Calu3 (cell line): ENCODE measurements at regions not wholly inside any gene's neighbourhood (a gene's known extent, or its start where the extent isn't known, plus 50 kb on each side); places are given as distances from the start of the nearest gene placed in this dataset.

ENCODE experiments used
- BruUV-seq: library from RNA; stranded (reverse); fragments of 400-500 nt; replicated peaks from 2 replicates; lab custom pipeline; 2021; lab: Mats Ljungman, UMichigan
- CTCF ChIA-PET: fragments of 300-600 bp; sonication (Branson Sonifier 250); formaldehyde crosslinking; loops from one replicate; lab custom pipeline; 2022; ENCODE audit warnings: antibody characterized with exemption; lab: Charles Lee
- DNase-seq: peaks from one replicate; pipeline ENCODE4 v3.0.0; 2022
- H3K27ac Mint-ChIP-seq: one replicate; pipeline ENCODE4 v1.8.0; 2022; ENCODE audit warnings: mixed read lengths; ENCODE audit not compliant: unreplicated experiment
- H3K27me3 Mint-ChIP-seq: one replicate; pipeline ENCODE4 v1.8.0; 2022; ENCODE audit warnings: mixed read lengths; ENCODE audit not compliant: unreplicated experiment
- H3K36me3 Mint-ChIP-seq: one replicate; pipeline ENCODE4 v1.8.0; 2022; ENCODE audit warnings: mild to moderate bottlenecking, moderate library complexity, mixed read lengths; ENCODE audit not compliant: insufficient read depth, unreplicated experiment
- H3K4me1 Mint-ChIP-seq: one replicate; pipeline ENCODE4 v1.8.0; 2022; ENCODE audit warnings: mild to moderate bottlenecking, low read depth, mixed read lengths; ENCODE audit not compliant: unreplicated experiment
- H3K4me3 Mint-ChIP-seq: one replicate; pipeline ENCODE4 v1.8.0; 2022; ENCODE audit warnings: mild to moderate bottlenecking, low read depth, moderate library complexity, mixed read lengths; ENCODE audit not compliant: unreplicated experiment
- H3K9me3 Mint-ChIP-seq: one replicate; pipeline ENCODE4 v1.8.0; 2022; ENCODE audit warnings: low read depth, mixed read lengths; ENCODE audit not compliant: unreplicated experiment
- intact Hi-C: fragments of 100-400 bp; cut with micrococcal nuclease; formaldehyde crosslinking; loops from one replicate; pipeline ENCODE4 v1.10.0; 2022; ENCODE audit not compliant: unreplicated experiment
- TF ChIP-seq, protein P1 (sequence below): fragments of 200-600 bp; IDR thresholded peaks from one replicate; pipeline ENCODE4 v1.8.0; 2022; ENCODE audit warnings: antibody characterized with exemption; ENCODE audit not compliant: unreplicated experiment

DNA sequence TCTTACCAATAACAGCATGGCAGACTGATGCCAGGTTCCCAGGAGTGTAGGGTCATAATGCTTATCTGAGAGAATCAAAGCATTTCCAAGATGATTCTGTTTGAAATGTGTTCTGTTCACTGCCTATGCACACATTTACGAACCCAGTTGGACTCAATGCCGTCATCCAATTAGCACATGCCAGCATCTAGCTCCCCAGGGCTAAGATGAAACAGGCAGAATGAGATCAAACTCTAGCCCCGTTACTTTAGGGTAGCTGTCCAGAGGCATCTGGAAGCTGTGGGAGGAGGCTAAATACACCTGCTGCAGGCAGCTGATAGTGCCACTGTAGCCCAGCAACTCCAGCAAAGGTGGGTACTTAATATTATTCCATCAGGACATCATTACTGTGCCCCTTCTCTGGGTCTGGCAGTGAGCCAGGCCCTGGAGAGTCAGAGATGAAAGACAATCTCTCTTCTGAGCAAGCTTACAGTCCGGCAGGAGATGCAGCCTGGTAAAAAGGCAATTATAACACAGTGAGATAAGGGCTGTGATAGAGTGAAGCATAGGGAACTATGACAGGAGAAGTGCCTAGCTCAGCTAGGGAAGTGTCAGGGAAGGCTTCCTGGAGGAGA is 156.4 kb upstream of the PPP2R3A start:
- intact Hi-C loops, result no loop called here
- no peak overlapping the region for H3K4me3 Mint-ChIP-seq
- CTCF ChIA-PET, result no interaction called here
- no peak for DNase-seq
- no peaks in the 10 kb centered on the region for H3K4me1 Mint-ChIP-seq
- no peak overlapping the region for H3K27ac Mint-ChIP-seq
- H3K9me3 Mint-ChIP-seq, result no peaks in the 10 kb centered on the region
- H3K27me3 Mint-ChIP-seq, result peaks cover 88% of the 10 kb centered on the region
- no peaks in the 10 kb centered on the region for H3K36me3 Mint-ChIP-seq
- TF ChIP-seq, protein P1, sequence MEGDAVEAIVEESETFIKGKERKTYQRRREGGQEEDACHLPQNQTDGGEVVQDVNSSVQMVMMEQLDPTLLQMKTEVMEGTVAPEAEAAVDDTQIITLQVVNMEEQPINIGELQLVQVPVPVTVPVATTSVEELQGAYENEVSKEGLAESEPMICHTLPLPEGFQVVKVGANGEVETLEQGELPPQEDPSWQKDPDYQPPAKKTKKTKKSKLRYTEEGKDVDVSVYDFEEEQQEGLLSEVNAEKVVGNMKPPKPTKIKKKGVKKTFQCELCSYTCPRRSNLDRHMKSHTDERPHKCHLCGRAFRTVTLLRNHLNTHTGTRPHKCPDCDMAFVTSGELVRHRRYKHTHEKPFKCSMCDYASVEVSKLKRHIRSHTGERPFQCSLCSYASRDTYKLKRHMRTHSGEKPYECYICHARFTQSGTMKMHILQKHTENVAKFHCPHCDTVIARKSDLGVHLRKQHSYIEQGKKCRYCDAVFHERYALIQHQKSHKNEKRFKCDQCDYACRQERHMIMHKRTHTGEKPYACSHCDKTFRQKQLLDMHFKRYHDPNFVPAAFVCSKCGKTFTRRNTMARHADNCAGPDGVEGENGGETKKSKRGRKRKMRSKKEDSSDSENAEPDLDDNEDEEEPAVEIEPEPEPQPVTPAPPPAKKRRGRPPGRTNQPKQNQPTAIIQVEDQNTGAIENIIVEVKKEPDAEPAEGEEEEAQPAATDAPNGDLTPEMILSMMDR, result no peak
- BruUV-seq, result no TSS peak

DNA sequence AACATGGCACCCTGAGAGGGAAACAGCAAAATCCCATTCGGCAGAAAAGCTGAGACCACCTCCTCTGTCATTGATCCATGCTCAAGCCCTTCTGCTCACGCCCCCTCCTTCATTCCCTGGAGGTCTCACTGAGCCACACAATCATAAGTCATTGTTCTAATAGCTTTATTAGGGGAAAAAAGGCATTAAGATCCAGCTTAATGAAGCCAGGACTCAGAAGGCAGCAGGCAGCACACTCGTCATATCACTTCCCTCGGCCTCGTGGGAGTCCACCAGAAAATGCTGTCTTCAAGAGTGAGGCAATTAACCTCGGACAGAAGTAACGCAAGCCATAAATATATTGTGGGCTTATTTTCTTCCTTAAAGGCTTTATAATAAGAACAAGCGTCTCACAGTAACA is 153.9 kb upstream of the PPP2R3A start:
- no TSS peak for BruUV-seq
- H3K36me3 Mint-ChIP-seq, result no peaks in the 10 kb centered on the region
- TF ChIP-seq, protein P1, result no peak
- CTCF ChIA-PET, result no interaction called here
- no peaks in the 10 kb centered on the region for H3K4me1 Mint-ChIP-seq
- no peak overlapping the region for H3K4me3 Mint-ChIP-seq
- peaks cover 89% of the 10 kb centered on the region for H3K27me3 Mint-ChIP-seq
- no peak overlapping the region for H3K27ac Mint-ChIP-seq
- no peaks in the 10 kb centered on the region for H3K9me3 Mint-ChIP-seq
- DNase-seq, result no peak
- intact Hi-C loops, result no loop called here

DNA sequence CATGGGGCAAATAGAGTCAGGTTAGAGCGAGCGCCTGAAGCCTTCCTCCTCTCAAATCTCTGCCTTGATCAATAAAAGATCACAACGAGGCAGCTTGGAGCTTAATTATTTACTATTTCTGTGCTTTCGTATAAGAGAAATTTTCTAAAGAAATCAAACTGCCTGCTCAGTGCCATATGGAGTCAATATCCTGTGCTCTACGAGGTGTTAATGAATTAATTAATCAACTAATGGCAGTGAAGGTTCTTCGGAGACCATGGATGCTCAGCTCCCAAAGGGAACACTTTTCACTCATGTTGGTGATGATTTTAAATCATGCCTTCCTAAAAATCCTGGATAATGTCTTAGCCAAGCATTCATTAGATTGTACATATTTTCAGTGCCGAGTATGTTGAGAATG is 153.5 kb upstream of the PPP2R3A start:
- H3K27me3 Mint-ChIP-seq, result peaks cover 87% of the 10 kb centered on the region
- intact Hi-C loops, result no loop called here
- no peak for DNase-seq
- no peaks in the 10 kb centered on the region for H3K4me1 Mint-ChIP-seq
- CTCF ChIA-PET, result no interaction called here
- TF ChIP-seq, protein P1, result no peak
- no peak overlapping the region for H3K27ac Mint-ChIP-seq
- no peaks in the 10 kb centered on the region for H3K36me3 Mint-ChIP-seq
- no peaks in the 10 kb centered on the region for H3K9me3 Mint-ChIP-seq
- H3K4me3 Mint-ChIP-seq, result no peak overlapping the region
- BruUV-seq, result no TSS peak

DNA sequence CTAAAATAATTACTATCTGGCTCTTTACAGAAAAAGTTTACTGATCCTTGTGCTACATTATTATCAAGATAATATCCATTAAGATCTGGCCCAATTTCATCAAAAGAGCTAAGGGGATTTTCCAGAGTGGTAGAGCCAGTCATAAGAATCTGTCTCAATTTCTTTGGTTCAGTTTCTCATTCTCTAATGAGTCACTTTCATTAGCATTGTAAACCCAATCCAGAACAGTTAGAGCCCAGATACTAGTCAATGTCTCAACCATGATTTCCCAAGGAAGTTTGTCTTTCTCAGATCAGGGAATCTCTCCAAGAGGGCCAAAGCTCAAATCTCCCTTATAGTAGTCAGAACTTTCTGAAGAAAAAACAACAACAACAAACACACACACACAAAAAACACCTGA is 131.1 kb upstream of the PPP2R3A start:
- CTCF ChIA-PET, result no interaction called here
- no peaks in the 10 kb centered on the region for H3K4me1 Mint-ChIP-seq
- H3K27me3 Mint-ChIP-seq, result peaks cover 65% of the 10 kb centered on the region
- H3K27ac Mint-ChIP-seq, result no peak overlapping the region
- TF ChIP-seq, protein P1, result no peak
- H3K9me3 Mint-ChIP-seq, result no peaks in the 10 kb centered on the region
- no peaks in the 10 kb centered on the region for H3K36me3 Mint-ChIP-seq
- intact Hi-C loops, result no loop called here
- no TSS peak for BruUV-seq
- no peak for DNase-seq
- no peak overlapping the region for H3K4me3 Mint-ChIP-seq
